ENCODE measurements at regions not wholly inside any gene's neighbourhood (a gene's known extent, or its start where the extent isn't known, plus 50 kb on each side); places are given as distances from the start of the nearest gene placed in this dataset.
"Not testable (repeated sequence)": the region's sequence is repeated elsewhere in the genome, so short reads cannot be mapped to it uniquely, and the experiment has no call there.

DNA sequence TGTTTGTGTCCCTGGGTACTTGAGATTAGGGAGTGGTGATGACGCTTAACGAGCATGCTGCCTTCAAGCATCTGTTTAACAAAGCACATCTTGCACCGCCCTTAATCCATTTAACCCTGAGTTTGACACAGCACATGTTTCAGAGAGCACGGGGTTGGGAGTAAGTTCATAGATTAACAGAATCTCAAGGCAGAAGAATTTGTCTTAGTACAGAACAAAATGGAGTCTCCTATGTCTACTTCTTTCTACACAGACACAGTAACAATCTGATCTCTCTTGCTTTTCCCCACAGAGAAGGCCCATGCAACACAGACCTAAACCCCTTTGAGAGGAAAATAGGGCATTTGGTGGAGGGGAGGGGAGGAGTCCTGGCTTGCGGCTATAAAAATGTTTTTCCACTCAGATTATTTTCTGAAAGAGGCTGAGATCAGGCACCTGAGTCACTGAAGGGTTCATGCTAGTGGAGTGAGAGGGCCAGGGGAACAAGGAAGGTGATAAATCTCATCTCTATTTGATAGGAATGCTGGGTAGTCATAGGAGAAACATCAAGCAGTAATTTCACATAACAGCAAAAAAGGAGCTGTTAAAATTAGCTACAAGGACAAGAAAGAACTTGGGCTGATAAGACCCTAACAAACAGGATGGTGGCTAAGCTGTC is 136.9 kb downstream of the OR2B2 start:
- not testable (repeated sequence) for DNase-seq (ENCODE audit: low read depth in 2 of 3, low spot score in 2 of 3)

DNA sequence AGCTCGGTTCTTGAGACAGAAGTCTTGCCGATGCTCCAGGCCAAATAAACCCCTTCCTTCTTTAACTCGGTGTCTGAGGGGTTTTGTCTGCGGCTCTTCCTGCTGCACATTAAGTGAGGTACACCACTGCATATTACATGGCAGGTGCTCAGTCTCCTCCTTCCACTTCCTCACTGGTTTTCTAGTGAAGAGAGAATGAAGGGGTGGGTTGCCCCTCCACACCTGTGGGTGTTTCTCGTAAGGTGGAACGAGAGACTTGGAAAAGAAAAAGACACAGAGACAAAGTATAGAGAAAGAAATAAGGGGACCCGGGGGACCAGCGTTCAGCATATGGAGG is 138.0 kb downstream of the OR2B2 start:
- not testable (repeated sequence) for DNase-seq (ENCODE audit: low read depth in 2 of 3, low spot score in 2 of 3)

GRCh38 chr6:27773542-27774263 is 138.5 kb downstream of the OR2B2 start:
- DNase-seq (ENCODE audit: low read depth in 2 of 3, low spot score in 2 of 3) = not testable (repeated sequence)

DNA sequence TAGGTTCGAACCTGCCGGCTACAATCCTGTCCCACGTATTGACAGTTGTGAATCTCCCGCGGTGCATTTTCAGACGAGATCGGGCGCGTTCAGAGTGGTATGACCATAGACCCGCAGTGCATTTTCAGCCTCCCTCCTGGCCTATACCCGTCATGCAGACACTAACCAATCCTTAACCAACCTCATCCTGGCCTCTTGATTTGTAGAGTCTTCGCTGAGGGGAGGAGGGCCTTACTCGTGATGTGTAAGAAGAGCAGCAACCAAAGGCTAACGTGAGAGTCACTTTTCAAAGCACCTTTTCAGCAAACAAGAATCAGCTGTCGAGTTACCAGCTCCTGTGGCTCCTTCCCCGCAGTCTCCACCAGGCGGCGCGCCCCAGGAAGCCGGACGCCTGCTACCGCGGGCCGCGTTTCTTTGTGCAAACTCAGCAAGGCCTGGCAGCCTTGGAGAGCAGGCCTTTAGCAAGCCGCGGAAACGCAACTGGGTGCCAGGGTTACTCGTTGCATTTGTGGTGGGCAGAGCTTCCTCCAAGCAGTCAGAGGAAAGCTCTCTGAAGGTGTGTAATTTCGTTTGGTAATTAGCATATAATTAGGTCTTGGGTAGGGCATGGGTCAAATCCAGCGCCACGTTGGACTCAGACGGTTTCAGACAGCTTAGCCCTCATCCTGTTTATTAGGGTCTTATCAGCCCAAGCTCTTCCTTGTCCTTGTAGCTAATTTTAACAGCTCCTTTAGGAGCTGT is 139.8 kb downstream of the OR2B2 start:
- DNase-seq (ENCODE audit: low read depth in 2 of 3, low spot score in 2 of 3) = peak; percentile 70 to 78 (median 73)

- DNase-seq (ENCODE audit: low read depth in 2 of 3, low spot score in 2 of 3) = no peak
Observed at GRCh38 chr6:27771235-27771634, 141.0 kb downstream of the OR2B2 start.

DNA sequence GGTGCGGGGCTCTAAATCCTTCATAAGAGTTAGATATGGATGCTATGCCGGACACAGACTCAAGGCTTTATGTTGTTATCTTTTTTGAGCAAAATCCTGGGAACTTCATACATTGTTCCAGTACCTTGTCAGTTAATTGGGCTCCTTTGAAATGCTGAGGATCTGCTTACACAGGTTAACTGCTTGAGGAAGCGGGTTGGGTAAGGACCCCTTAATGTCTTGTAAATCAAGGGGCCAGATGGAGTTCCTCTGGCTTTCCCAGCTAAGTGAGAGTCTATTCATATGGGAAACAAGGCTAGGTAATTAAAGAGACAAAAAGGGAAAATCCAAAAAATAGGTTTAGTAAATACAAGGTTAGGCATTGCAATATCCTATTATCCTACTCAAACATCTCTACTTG is 141.5 kb downstream of the OR2B2 start:
- no peak for DNase-seq (ENCODE audit: low read depth in 2 of 3, low spot score in 2 of 3)

GRCh38 chr6:27768556-27768955 is 143.6 kb downstream of the OR2B2 start:
- DNase-seq (ENCODE audit: low read depth in 2 of 3, low spot score in 2 of 3) = no peak

- DNase-seq (ENCODE audit: low read depth in 2 of 3, low spot score in 2 of 3) = no peak
Observed at GRCh38 chr6:27767851-27768250, 144.3 kb downstream of the OR2B2 start.

DNA sequence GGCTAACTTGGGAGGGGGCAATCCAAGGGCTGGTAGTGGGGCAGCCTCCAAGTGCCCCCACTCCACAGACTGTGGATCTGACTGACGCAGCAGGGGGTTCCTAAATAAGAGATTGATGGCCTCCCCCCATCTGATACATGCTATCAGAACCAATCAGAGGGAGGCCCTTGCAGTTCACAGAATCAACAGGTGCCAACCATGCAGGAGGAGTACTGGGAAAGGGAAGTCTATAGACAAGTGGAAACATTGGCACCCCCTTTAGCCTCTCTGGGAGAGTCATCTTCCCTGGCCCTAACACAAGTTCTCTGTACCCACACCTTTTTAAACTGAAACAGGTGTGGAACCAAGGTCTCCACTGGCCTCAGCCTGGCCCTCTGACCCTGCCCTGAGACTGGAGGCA is 145.8 kb downstream of the OR2B2 start:
- DNase-seq (ENCODE audit: low read depth in 2 of 3, low spot score in 2 of 3) = no peak

GRCh38 chr6:27765028-27765590 is 147.1 kb downstream of the OR2B2 start:
- DNase-seq (ENCODE audit: low read depth in 2 of 3, low spot score in 2 of 3) = no peak

- no peak for DNase-seq (ENCODE audit: low read depth in 2 of 3, low spot score in 2 of 3)
Observed at GRCh38 chr6:27761391-27761790, 150.8 kb downstream of the OR2B2 start.

DNA sequence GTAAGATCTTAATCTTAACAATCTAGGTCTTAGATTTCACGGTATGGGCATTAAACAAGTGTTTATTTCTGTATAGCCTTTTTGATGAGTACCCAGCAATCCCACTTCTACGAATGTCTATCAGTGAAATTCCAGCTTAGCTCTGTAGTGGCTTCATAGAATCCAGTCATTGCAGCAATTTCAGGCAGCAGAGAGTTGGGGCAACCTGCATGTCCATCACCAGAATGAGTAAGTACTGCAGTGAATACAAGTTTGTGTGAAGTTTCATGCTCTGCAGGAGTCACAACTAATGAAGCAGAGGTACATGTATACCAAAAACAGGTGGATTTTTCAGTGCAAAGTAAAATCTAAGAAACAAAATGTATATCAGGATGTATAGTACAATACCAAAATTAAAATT is 151.7 kb downstream of the OR2B2 start:
- DNase-seq (ENCODE audit: low read depth in 2 of 3, low spot score in 2 of 3) = no peak

DNA sequence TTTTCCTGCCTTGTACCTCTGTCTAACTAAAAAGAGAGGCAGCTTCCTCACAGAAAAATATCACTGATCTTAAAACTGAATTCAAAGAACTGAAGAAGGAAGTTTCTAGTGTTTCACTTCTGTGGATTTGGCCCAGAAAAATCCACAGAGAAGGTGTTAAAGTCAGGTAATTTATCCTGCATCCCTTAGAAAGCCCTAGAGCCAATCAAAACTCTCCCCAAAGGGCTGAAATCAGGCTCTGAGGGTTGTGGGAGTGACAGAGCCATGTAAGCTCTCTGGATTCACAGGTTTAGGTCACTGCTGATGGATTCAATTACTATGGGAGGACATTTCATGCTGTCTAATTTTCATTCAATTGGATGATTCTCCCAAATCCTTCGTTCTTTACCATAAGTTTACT is 152.3 kb downstream of the OR2B2 start:
- no peak for DNase-seq (ENCODE audit: low read depth in 2 of 3, low spot score in 2 of 3)

GRCh38 chr6:27758491-27758890 is 153.7 kb downstream of the OR2B2 start:
- no peak for DNase-seq (ENCODE audit: low read depth in 2 of 3, low spot score in 2 of 3)

DNA sequence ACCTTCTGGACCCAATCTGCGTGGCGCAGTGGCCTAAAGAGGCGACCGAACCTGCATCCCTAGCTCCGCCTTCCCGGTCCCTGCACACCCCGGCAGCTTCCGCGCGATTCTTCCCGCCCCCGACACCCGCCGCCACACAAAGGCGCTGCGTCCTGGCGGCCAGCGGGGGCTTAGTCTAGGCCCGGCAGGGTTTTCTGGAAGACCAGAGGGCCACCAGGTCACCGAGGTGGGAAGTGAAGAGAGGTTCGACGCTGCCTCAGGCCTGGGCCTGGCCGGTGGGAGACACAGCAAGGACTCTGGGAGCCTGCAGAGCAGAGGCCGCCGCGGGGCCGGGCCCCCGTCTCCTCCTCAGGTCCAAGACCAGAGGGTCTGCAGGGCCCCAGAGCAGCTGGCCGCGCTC is 154.9 kb downstream of the OR2B2 start:
- peak in 2 of 3 experiments; percentile 25 to 27 for DNase-seq (ENCODE audit: low read depth in 2 of 3, low spot score in 2 of 3)

- no peak for DNase-seq (ENCODE audit: low read depth in 2 of 3, low spot score in 2 of 3)
Observed at GRCh38 chr6:27755768-27756167, 156.4 kb downstream of the OR2B2 start.

DNA sequence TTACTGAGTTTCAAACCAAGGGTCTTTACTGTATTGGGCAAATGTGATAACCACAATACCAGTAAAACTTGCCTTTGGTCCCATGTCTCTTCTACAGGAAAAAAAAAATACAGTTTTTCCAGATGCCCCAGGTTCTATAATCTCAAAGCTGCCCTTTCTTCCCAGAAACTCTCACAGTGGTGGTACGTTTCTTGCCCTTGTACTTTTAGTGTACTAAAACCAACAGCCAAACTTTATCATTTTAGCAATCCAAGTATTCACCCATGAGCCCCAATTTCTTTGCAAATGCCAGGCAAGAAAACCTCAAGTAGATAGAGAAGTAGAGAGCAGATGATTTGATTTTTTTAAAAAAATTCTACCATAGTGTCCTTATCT is 157.8 kb downstream of the OR2B2 start:
- DNase-seq (ENCODE audit: low read depth in 2 of 3, low spot score in 2 of 3) = no peak

DNA sequence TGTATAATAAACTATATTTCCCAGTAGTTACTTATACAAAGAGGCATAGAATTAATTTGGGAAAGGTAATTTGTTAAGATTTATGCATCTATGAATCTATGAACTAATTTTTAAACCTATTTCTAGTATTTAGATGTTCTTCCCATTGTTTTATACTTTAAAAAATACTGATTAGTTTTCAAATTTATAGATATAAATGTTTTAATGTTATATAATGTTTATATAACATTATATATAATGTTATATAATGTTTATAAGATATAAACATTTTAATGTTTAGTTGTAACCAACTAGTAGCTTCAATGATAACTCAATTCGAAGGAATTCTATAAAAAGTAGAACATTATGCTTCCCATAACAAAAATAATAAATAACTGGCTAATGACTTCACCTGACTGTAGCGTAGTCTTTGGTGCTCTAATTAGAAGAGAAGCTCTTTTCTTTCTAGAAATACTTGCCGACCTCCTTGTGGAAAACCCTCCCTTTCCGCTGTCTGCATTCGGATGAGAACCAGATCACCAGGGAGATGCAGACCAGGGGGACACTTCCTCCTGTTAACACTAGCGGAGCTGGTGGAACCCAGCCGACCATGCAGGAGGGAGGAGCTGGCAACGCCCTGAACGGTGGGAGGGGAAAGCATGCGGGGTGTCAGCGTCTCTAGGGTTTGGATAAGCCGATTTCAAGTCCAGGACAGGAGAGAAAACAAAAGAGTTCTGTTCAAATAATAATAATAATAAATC is 158.4 kb downstream of the OR2B2 start:
- peak in 2 of 3 experiments; percentile 50 to 52 for DNase-seq (ENCODE audit: low read depth in 2 of 3, low spot score in 2 of 3)

DNA sequence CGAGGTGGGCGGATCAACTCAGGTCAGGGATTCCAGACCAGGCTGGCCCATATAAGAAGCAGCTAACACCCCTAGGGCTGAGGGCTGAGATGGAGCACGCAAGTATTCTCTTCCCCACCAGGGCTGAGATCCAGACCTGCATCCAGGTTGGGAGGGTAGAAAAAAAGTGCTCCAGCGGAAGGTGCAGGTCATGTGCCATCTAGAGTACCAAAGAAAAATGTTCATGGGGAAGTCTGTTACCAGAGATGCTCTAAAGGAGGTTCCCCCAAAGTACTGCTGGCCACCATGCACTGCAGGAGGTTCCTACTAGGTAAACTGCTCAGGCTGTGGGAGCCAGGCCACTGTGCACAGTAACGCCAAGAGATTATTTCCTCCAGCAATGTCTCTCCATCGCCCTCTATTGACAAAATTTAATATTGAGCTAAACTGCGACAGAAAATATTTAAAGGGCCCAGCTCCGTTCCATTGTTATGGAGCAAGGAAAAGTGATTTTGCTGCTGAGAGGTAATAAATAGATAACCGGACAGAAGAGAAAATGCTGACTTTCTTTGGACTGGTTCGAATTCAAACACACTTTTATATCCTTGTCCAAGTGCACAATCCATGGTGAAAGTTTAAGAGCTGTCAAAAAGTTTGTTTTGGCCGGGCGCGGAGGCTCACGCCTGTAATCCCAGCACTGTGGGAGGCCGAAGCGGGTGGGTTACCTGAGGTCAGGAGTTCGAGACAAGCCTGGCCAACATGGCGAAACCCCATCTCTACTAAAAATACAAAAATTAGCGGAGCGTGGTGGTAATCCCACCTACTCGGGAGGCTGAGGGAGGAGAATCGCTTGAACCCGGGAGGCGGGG is 159.9 kb downstream of the OR2B2 start:
- peak in 1 of 3 experiments; percentile 14 for DNase-seq (ENCODE audit: low read depth in 2 of 3, low spot score in 2 of 3)

DNA sequence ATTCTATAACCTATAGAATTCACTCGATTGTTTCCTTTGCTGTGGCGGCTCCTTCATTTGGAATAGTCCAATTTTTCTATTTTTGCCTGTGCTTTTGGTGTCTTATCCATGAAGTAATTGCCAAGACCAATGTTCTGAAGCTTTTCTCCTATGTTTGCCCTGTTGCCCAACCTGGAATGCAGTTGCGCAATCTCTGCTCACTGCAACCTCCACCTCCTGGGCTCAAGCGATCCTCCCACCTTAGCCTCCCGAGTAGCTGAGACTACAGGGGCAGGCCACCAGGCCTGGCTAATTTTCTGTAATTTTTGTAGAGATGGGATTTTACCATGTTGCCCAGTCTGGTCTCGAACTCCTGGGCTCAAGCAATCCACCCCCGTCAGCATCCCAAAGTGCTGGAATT is 163.5 kb downstream of the OR2B2 start:
- DNase-seq (ENCODE audit: low read depth in 2 of 3, low spot score in 2 of 3) = no peak

Data from activated CD8-positive, alpha-beta memory T cell treated with anti-CD3 and anti-CD28 coated beads for 48 hours (primary cell).